HCEC 1CT (cell line): ENCODE measurements at regions not wholly inside any gene's neighbourhood (a gene's known extent, or its start where the extent isn't known, plus 50 kb on each side); places are given as distances from the start of the nearest gene placed in this dataset.
"Not testable (repeated sequence)": the region's sequence is repeated elsewhere in the genome, so short reads cannot be mapped to it uniquely, and the experiment has no call there.

Experiments used
- DNase-seq: peaks from one replicate; pipeline ENCODE4 v3.0.0-alpha.2; 2017

GRCh38 chr1:170377896-170378634, 153.9 kb upstream of the GORAB start:
- DNase-seq, result peak; percentile 20

GRCh38 chr1:170385750-170386149, 146.2 kb upstream of the GORAB start:
- no peak for DNase-seq

GRCh38 chr1:170388489-170388888, 143.5 kb upstream of the GORAB start:
- DNase-seq, result no peak

GRCh38 chr1:170395149-170395548, 136.8 kb upstream of the GORAB start:
- DNase-seq, result no peak

- DNase-seq, result no peak
Measured at GRCh38 chr1:170397061-170397460, 134.9 kb upstream of the GORAB start.

GRCh38 chr1:170402476-170403311, 129.3 kb upstream of the GORAB start:
- no peak for DNase-seq

- DNase-seq, result no peak
Measured at GRCh38 chr1:170407138-170407537, 124.8 kb upstream of the GORAB start.

- no peak for DNase-seq
Measured at GRCh38 chr1:170407581-170407980, 124.4 kb upstream of the GORAB start.

- peak; percentile 92 for DNase-seq
Measured at GRCh38 chr1:170410401-170411166, 121.4 kb upstream of the GORAB start.

GRCh38 chr1:170414989-170415709, 116.8 kb upstream of the GORAB start:
- DNase-seq, result peak; percentile 40

GRCh38 chr1:170415710-170416372, 116.1 kb upstream of the GORAB start:
- peak; percentile 5 for DNase-seq

GRCh38 chr1:170424346-170424745, 107.6 kb upstream of the GORAB start:
- peak; percentile 23 for DNase-seq

- DNase-seq, result no peak
Measured at GRCh38 chr1:170426596-170426995, 105.4 kb upstream of the GORAB start.

- DNase-seq, result not testable (repeated sequence)
Measured at GRCh38 chr1:170427002-170427401, 105.0 kb upstream of the GORAB start.

- peak; percentile 23 for DNase-seq
Measured at GRCh38 chr1:170436928-170437327, 95.0 kb upstream of the GORAB start.

GRCh38 chr1:170445096-170445495, 86.9 kb upstream of the GORAB start:
- DNase-seq, result peak; percentile 90

GRCh38 chr1:170448661-170449158, 83.3 kb upstream of the GORAB start:
- no peak for DNase-seq

GRCh38 chr1:170457325-170458050, 74.5 kb upstream of the GORAB start:
- not testable (repeated sequence) for DNase-seq

GRCh38 chr1:170460001-170460400, 72.0 kb upstream of the GORAB start:
- no peak for DNase-seq

- DNase-seq, result no peak
Measured at GRCh38 chr1:170460414-170461155, 71.4 kb upstream of the GORAB start.
